ENCODE measurements at regions not wholly inside any gene's neighbourhood (a gene's known extent, or its start where the extent isn't known, plus 50 kb on each side); places are given as distances from the start of the nearest gene placed in this dataset.
"Not testable (repeated sequence)": the region's sequence is repeated elsewhere in the genome, so short reads cannot be mapped to it uniquely, and the experiment has no call there.

DNA sequence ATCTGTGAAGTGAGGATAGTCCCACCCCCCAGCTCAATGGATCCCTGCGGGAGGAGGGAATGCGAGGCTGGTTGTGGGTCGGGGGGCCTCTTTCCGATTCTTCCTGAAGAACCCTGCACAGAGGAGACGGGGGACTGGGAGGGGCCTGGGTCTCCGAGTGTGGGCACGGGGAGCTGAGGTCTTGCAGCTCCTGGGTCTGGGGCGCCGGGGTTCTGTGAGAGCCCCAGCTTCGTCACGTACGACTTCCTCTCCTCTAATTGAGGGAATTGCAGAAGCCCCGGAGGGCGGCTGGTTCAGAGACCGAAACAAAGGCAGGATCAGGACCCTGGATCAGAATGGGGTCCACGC is 66.6 kb downstream of the DIO3 start:
- Histone ChIP-seq H3K27me3 (replicated peaks; ENCODE audit: control insufficient read depth, insufficient read depth, low read length) (peaks cover 46% of the 10 kb centered on the region), H3K9ac (ENCODE audit: low read length) (no peak overlapping the region), H3K4me3 (ENCODE audit: low read length) (no peak overlapping the region), H3K36me3 (ENCODE audit: control insufficient read depth, insufficient read depth, low read length, severe bottlenecking) (no peaks in the 10 kb centered on the region), H3K9me3 (ENCODE audit: control insufficient read depth, low read length) (no peaks in the 10 kb centered on the region), H3K4me1 (ENCODE audit: control insufficient read depth, insufficient read depth, low read length) (peaks cover 8% of the 10 kb centered on the region)
- no peak for DNase-seq (ENCODE audit: low read depth)

DNA sequence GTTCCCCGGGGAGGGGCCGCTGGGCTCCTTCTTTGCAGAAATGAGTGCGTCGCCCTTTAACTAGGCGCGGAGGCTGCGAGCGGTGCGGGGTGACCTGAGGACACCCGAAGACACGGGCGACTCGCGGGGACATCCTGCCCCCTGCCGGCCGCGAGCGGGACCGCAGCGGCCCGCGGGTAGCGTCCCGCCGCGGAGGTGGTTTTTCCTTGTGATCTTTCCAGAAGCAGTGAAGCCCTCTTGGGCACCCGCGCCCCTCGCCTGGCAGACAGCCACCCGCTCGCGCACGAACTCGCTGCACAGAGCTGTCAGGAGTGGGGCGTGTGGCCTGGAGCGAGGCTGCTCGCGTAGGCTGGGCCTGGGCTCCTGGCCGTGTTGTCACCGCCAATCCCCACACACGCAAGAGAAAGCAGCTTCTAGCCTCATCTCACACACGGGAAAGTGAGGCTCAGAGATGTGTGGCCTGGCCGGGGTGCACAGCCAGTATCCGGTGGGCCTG is 67.2 kb downstream of the DIO3 start:
- Histone ChIP-seq H3K27me3 (replicated peaks; ENCODE audit: control insufficient read depth, insufficient read depth, low read length) (peaks cover 46% of the 10 kb centered on the region), H3K4me1 (ENCODE audit: control insufficient read depth, insufficient read depth, low read length) (peaks cover 8% of the 10 kb centered on the region), H3K9ac (ENCODE audit: low read length) (peak overlapping the region; percentile 83), H3K36me3 (ENCODE audit: control insufficient read depth, insufficient read depth, low read length, severe bottlenecking) (no peaks in the 10 kb centered on the region), H3K4me3 (ENCODE audit: low read length) (peak overlapping the region; percentile 62), H3K9me3 (ENCODE audit: control insufficient read depth, low read length) (no peaks in the 10 kb centered on the region)
- DNase-seq (ENCODE audit: low read depth) = peak; percentile 86

DNA sequence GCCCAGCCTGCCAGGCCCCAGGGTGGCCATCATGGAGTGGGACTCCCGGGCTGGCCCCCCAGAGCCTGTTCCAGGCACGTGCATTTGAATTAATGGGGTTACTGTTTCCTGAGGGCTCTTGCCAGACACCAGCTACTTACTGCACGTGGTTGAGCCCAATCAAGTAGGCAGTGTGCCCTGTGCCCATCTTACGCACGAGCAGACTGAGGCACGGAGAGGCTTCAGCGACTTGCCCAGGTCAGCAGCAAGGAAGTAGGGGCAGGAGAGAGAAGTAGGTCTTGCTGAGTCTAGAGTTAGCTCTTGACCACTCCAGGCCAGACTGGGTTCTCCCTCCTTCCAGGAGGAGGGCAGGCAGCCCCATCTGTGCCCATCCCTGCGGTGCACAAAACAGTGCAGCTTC is 67.7 kb downstream of the DIO3 start:
- Histone ChIP-seq H3K27me3 (replicated peaks; ENCODE audit: control insufficient read depth, insufficient read depth, low read length) (peaks cover 44% of the 10 kb centered on the region), H3K4me1 (ENCODE audit: control insufficient read depth, insufficient read depth, low read length) (peaks cover 8% of the 10 kb centered on the region), H3K36me3 (ENCODE audit: control insufficient read depth, insufficient read depth, low read length, severe bottlenecking) (no peaks in the 10 kb centered on the region), H3K9ac (ENCODE audit: low read length) (peak overlapping the region; percentile 83), H3K9me3 (ENCODE audit: control insufficient read depth, low read length) (no peaks in the 10 kb centered on the region), H3K4me3 (ENCODE audit: low read length) (no peak overlapping the region)
- DNase-seq (ENCODE audit: low read depth) = no peak

GRCh38 chr14:101630056-101630965 is 69.0 kb downstream of the DIO3 start:
- Histone ChIP-seq H3K9me3 (ENCODE audit: control insufficient read depth, low read length) (no peaks in the 10 kb centered on the region), H3K27me3 (replicated peaks; ENCODE audit: control insufficient read depth, insufficient read depth, low read length) (peaks cover 41% of the 10 kb centered on the region), H3K36me3 (ENCODE audit: control insufficient read depth, insufficient read depth, low read length, severe bottlenecking) (no peaks in the 10 kb centered on the region), H3K4me3 (ENCODE audit: low read length) (no peak overlapping the region), H3K4me1 (ENCODE audit: control insufficient read depth, insufficient read depth, low read length) (peaks cover 8% of the 10 kb centered on the region), H3K9ac (ENCODE audit: low read length) (no peak overlapping the region)
- no peak for DNase-seq (ENCODE audit: low read depth)

DNA sequence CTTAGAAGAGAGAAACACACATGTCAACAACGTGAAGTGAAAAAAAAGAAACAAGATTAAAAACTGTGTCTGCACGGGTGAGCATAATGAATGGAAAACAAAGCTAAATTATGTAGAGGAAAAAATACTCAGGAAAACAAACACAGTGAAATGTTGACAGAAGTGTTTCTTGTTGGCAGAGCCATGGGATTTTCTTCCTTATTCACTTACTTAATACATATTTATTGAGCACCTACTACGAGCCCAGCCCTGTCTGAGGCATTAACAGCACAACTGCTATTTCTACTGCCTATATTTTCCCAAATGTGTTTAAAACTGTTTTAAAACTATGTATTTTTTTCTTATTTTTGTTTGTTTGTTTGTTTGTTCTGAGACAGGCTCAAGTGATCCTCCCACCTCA is 69.9 kb downstream of the DIO3 start:
- peaks cover 8% of the 10 kb centered on the region for H3K4me1 ChIP-seq (ENCODE audit: control insufficient read depth, insufficient read depth, low read length)
- H3K4me3 ChIP-seq (ENCODE audit: low read length) = no peak overlapping the region
- no peak for DNase-seq (ENCODE audit: low read depth)
- no peaks in the 10 kb centered on the region for H3K9me3 ChIP-seq (ENCODE audit: control insufficient read depth, low read length)
- no peak overlapping the region for H3K9ac ChIP-seq (ENCODE audit: low read length)
- no peaks in the 10 kb centered on the region for H3K36me3 ChIP-seq (ENCODE audit: control insufficient read depth, insufficient read depth, low read length, severe bottlenecking)
- H3K27me3 ChIP-seq (replicated peaks; ENCODE audit: control insufficient read depth, insufficient read depth, low read length) = peaks cover 41% of the 10 kb centered on the region

- H3K9me3 ChIP-seq (ENCODE audit: control insufficient read depth, low read length); DNase-seq (ENCODE audit: low read depth); H3K9ac ChIP-seq (ENCODE audit: low read length); H3K4me1 ChIP-seq (ENCODE audit: control insufficient read depth, insufficient read depth, low read length); H3K36me3 ChIP-seq (ENCODE audit: control insufficient read depth, insufficient read depth, low read length, severe bottlenecking); H3K4me3 ChIP-seq (ENCODE audit: low read length): not testable (repeated sequence)
- peaks cover 34% of the 10 kb centered on the region for H3K27me3 ChIP-seq (replicated peaks; ENCODE audit: control insufficient read depth, insufficient read depth, low read length)
Measured at GRCh38 chr14:101631970-101632369, 70.7 kb downstream of the DIO3 start.

GRCh38 chr14:101632520-101632919 is 71.2 kb downstream of the DIO3 start:
- Histone ChIP-seq H3K36me3 (ENCODE audit: control insufficient read depth, insufficient read depth, low read length, severe bottlenecking) (no peaks in the 10 kb centered on the region), H3K9me3 (ENCODE audit: control insufficient read depth, low read length) (no peaks in the 10 kb centered on the region), H3K4me3 (ENCODE audit: low read length) (no peak overlapping the region), H3K27me3 (replicated peaks; ENCODE audit: control insufficient read depth, insufficient read depth, low read length) (peaks cover 34% of the 10 kb centered on the region), H3K9ac (ENCODE audit: low read length) (no peak overlapping the region), H3K4me1 (ENCODE audit: control insufficient read depth, insufficient read depth, low read length) (peaks cover 8% of the 10 kb centered on the region)
- DNase-seq (ENCODE audit: low read depth) = no peak

DNA sequence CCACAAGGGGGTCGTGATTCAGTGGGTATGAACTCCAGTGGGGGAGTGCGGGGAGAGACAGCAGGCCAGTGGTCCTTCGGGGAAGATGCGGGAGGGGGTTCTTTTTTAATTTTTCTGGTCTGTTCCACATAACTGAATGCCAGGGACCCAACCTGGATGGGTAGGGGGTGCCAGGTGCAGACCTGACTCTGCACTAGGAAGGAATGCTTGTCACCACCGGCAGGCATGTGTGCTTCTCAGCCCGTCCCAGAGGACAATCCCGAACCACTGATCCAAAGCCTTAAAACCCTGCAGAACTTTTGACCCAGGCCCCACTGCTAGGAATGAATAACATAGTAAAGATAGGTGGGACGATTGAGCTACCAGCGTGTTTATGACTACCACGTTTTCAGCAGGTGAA is 72.0 kb downstream of the DIO3 start:
- no peaks in the 10 kb centered on the region for H3K9me3 ChIP-seq (ENCODE audit: control insufficient read depth, low read length)

DNA sequence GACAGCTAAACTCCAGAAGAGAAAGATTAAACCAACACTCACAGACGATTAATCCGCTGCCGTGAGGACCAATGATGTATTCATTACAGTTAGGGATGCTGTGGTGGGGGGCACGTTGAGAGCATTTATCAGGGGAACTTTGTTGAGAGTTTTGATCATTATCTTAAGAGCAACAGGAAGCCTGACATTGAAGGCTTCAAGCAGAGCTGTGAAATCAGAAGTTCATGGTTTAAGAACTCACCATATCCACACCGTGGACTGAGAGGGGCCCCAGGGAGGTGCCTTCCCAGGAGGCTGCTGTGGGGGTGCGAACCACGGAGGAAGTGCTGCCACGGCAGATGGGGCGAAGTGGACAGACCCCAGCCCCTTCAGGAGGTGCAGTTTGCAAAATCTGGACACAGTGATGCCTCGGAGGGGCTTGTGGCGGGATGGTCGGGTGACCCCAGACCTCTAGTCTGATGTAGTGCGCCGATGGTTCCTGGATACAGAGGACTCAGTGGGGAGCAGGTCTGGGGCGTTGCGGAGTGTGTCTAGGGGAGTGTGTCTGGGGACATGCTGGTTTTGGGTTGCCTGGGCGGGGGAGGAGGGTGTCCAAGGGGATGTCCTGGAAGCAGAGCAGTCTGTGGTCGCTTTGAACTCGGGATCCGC is 73.0 kb downstream of the DIO3 start:
- H3K36me3 ChIP-seq (ENCODE audit: control insufficient read depth, insufficient read depth, low read length, severe bottlenecking) = no peaks in the 10 kb centered on the region
- no peak overlapping the region for H3K9ac ChIP-seq (ENCODE audit: low read length)
- H3K27me3 ChIP-seq (replicated peaks; ENCODE audit: control insufficient read depth, insufficient read depth, low read length) = peaks cover 34% of the 10 kb centered on the region
- no peak for DNase-seq (ENCODE audit: low read depth)
- H3K4me1 ChIP-seq (ENCODE audit: control insufficient read depth, insufficient read depth, low read length) = peaks cover 1% of the 10 kb centered on the region
- no peak overlapping the region for H3K4me3 ChIP-seq (ENCODE audit: low read length)
- no peaks in the 10 kb centered on the region for H3K9me3 ChIP-seq (ENCODE audit: control insufficient read depth, low read length)

More for the DNA sequence above, 72.0 kb downstream of the DIO3 start:
- H3K36me3 ChIP-seq (ENCODE audit: control insufficient read depth, insufficient read depth, low read length, severe bottlenecking) = no peaks in the 10 kb centered on the region
- H3K9ac ChIP-seq (ENCODE audit: low read length) = no peak overlapping the region
- H3K27me3 ChIP-seq (replicated peaks; ENCODE audit: control insufficient read depth, insufficient read depth, low read length) = peaks cover 34% of the 10 kb centered on the region
- H3K4me1 ChIP-seq (ENCODE audit: control insufficient read depth, insufficient read depth, low read length) = peaks cover 5% of the 10 kb centered on the region
- DNase-seq (ENCODE audit: low read depth) = no peak
- no peak overlapping the region for H3K4me3 ChIP-seq (ENCODE audit: low read length)

DNA sequence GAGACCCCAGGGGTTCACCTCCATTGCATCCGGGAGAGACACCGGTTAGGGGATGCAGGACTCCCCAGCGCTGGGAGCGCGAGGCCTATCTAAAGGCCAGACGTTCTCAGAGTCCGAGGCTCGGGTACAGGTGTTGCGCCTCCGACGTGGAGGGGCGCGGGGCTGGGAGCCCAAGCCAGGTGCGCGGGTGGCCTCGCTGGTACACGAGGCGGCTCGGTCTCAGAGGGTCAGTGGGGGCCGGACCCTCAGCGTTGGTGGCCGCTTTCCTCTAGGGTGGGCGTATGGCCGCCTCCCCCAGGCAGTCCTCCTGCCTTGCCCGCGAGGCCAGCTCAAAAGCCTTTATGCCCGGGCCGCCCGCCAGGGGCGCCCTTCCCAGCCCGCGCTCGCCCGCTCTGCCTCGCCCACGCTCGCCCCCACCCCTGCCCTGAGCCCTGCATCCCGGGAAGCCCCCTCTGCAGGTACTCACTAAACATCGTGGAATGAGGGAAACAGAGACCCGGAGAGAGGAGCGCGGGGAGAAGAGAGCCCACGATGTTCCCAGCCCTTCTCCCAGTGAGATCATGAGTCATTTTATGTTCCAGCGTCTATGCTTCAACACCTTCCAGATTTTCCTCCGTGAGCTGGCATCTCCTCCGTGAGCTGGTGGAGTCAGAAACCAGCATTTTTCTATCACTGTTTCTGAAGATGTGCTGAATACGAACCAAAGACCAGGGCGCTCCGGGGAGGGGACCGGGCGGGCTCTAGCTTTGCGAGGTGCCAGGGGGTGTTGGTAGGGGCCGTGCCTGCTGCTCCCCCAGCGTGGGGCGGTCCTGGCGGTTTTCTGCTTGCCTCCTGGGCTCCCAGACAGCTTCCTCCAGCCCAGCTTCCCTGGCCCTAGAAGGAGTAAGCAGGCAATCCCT is 73.8 kb downstream of the DIO3 start:
- Histone ChIP-seq H3K4me3 (ENCODE audit: low read length) (no peak overlapping the region), H3K27me3 (replicated peaks; ENCODE audit: control insufficient read depth, insufficient read depth, low read length) (peaks cover 27% of the 10 kb centered on the region), H3K9me3 (ENCODE audit: control insufficient read depth, low read length) (no peaks in the 10 kb centered on the region), H3K9ac (ENCODE audit: low read length) (no peak overlapping the region), H3K36me3 (ENCODE audit: control insufficient read depth, insufficient read depth, low read length, severe bottlenecking) (no peaks in the 10 kb centered on the region), H3K4me1 (ENCODE audit: control insufficient read depth, insufficient read depth, low read length) (peaks cover 8% of the 10 kb centered on the region)
- no peak for DNase-seq (ENCODE audit: low read depth)
